ENCODE measurements at regions not wholly inside any gene's neighbourhood (a gene's known extent, or its start where the extent isn't known, plus 50 kb on each side); places are given as distances from the start of the nearest gene placed in this dataset.
A peak's percentile ranks its signal among the peaks of the same experiment; 100 is the strongest.
"Not testable (repeated sequence)": the region's sequence is repeated elsewhere in the genome, so short reads cannot be mapped to it uniquely, and the experiment has no call there.

- no peak for DNase-seq
Measured at GRCh38 chr2:35787302-35788031, 568.1 kb upstream of the CRIM1 start.

DNA sequence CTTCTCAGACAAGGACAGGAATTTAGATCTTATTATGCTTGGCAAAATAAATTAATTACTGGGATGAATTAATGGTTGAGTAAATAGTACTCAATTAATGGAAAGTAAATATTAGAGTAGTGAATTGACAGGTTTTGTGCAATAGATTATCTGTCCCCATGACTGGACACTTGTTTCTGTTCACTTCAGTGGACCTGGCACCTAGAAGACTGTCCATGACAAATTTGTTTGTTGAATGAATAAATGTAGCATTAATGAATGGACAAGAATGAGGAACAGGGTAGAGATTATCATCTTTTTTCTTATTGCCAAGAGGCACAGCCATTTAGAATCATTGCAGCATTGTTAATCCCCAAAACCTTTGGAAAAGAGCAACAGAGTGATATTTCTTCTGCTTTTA lies 570.0 kb upstream of the CRIM1 start:
- DNase-seq = no peak

- no peak for DNase-seq
Measured at GRCh38 chr2:35784777-35785176, 570.8 kb upstream of the CRIM1 start.

DNA sequence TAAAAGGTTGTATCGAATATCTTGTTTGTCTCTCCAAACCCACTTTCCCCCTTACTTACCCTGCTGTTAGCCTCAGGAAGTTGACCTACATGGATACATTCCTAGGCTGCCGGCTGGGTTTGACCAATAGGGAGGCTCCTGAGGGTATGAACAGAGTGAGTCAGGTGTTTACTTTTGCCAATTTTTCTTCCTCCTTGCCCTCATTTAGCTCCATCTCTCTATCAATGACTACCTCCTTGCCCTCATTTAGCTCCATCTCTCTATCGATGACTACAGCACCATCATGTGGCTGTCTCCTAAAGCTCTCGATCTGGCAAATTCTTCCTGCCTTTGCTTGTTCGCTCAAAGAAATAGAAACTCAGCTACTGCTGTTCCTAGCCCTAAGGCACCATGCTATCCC lies 571.9 kb upstream of the CRIM1 start:
- DNase-seq = no peak

GRCh38 chr2:35741556-35741955 lies 614.0 kb upstream of the CRIM1 start:
- DNase-seq = no peak

DNA sequence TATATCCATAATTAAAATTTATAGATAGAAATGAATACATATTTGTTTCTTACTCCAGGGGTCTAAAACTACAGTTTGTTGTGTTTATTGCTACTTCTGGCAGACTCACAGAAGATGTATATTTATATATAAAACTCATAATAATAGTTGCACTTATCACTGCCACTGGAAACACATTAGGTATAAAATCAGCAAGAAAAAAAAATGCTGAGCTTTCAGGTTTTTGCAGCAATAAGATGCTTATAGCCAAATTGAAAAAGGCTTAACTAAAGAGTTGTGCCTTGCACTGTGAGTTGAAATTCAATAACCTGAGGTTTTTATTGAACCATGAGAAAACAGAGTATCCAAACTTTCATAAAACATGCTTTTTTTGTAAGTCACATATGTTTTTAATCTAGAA lies 623.9 kb upstream of the CRIM1 start:
- no peak for DNase-seq

- no peak for DNase-seq
Measured at GRCh38 chr2:35714883-35715282, 640.7 kb upstream of the CRIM1 start.

GRCh38 chr2:35708411-35708923 lies 647.1 kb upstream of the CRIM1 start:
- DNase-seq = no peak

DNA sequence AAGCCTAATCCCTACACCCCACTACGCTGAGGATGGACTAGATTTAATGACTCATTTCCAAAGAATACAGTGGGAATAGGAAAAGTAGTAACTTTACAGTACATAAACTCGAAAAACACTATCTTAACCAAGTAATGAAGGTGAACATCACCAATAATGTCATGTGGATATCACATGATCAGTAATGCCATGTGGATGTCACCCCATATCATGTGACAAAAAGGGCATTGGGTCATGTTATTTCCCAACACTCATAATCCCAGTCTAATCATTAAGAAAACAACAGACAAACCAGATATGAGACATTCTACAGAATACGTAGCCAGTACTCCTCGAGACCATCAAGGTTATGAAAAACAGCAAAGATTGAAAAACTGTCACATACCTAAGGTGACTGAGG lies 667.3 kb upstream of the CRIM1 start:
- no peak for DNase-seq

- no peak for DNase-seq
Measured at GRCh38 chr2:35651688-35652323, 703.8 kb upstream of the CRIM1 start.

DNA sequence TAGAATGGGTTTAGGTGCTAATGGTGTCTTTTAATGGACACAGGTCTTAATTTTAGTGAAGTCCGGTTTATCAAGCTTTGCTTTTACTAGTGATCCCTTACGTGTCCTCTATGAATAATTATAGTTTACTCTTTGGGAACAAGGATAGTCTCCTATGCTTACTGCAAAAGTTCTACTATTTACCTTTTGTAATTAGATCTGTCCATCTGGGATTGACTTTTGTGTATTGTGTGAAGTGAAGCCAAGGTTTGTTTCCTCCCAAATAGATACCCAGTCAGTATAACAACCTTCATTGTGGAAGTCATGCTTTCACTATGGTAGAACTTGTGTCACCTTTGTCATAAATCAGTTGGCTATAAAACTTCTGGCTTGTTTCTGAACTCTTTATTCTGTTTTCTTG lies 740.9 kb upstream of the CRIM1 start:
- no peak for DNase-seq

- DNase-seq = no peak
Measured at GRCh38 chr2:35606394-35606793, 749.2 kb upstream of the CRIM1 start.

DNA sequence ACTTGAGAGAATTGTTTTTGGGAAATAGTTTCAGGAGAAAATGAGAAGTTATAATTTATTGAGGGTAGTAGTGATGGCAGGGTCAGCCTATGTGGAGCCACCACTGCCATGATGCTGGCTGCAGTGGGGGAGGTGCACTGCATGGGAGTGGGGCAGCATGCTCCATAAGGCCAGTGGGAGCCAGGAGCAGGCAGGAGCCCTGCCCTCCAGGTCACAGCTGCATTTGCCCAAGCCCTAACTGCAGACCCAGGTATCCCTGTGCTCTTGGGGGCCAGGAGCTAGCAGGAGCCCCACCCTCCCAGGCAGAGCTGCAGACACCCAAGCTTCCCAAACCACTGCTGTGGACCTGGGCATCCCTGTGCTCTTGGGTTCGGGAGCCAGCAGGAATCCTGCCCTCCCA lies 757.3 kb upstream of the CRIM1 start:
- no peak for DNase-seq

DNA sequence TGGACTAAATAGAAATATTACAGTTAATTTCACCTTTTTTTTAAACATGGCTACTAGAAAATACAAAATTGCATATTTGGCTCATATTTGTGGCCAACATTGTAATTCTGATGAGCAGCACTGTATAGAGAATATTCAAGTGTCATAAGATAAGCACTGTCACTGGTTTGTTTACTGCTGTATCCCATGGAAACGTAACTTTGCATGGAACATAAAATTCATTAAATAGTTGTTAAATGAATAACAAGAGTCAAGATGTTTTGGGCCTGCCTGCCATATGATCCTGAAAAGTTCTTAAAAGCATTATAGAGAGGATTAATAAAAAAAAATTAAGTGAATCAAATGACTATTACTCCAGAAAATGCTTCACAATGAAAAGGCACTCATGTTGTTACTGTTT lies 763.7 kb upstream of the CRIM1 start:
- no peak for DNase-seq

- DNase-seq = peak; percentile 3
Measured at GRCh38 chr2:35585972-35586371, 769.6 kb upstream of the CRIM1 start.

GRCh38 chr2:35582637-35583036 lies 772.9 kb upstream of the CRIM1 start:
- DNase-seq = no peak

- no peak for DNase-seq
Measured at GRCh38 chr2:35580956-35581355, 774.6 kb upstream of the CRIM1 start.

DNA sequence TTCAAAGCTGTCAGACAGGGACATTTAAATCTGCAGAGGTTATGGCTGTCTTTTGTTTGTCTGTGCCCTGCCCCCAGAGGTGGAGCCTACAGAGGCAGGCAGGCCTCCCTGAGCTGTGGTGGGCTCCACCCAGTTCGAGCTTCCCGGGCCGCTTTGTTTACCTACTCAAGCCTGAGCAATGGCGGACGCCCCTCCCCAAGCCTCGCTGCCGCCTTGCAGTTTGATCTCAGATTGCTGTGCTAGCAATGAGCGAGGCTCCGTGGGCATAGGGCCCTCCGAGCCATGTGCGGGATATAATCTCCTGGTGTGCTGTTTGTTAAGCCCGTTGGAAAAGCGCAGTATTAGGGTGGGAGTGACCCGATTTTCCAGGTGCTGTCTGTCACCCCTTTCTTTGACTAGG lies 787.0 kb upstream of the CRIM1 start:
- DNase-seq = not testable (repeated sequence)

GRCh38 chr2:35562488-35562887 lies 793.1 kb upstream of the CRIM1 start:
- DNase-seq = no peak

DNA sequence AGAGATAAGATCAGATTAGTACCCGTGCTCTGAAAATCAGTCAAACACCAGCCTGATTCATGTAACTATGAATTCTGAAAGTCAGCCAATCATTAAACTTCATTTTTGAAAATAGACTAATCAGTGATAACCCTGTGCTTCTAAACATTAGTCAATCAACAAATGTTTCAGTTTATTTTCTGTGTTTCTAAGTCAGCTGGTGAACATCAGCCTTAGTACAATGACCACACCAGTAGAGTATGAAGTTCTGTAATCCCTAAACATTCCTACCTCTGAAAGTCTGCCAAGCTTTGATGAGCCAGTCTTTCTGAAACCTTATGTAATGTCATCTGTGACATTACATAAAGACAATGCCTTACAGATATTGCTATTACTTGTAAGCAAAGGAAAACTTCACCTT lies 807.4 kb upstream of the CRIM1 start:
- no peak for DNase-seq

- DNase-seq = no peak
Measured at GRCh38 chr2:35545301-35545700, 810.3 kb upstream of the CRIM1 start.

DNA sequence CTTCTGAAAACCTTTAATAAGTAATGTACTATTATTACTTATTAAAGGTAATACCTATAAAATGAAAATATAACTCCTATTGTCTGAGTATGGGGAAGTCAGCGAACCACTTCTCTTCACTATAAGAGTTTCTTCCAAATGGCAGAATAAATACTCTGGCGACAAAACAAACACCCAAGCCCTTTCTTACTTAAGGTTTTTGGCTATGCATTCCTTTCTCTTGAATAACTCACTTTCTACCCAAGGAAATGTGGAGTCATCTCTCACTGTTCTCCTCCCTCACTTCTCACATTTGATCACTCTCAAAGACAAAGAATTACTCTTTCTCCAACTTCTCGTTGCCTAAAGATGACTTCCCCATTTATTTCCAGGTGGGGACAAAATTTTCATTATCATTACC lies 816.8 kb upstream of the CRIM1 start:
- DNase-seq = no peak

DNA sequence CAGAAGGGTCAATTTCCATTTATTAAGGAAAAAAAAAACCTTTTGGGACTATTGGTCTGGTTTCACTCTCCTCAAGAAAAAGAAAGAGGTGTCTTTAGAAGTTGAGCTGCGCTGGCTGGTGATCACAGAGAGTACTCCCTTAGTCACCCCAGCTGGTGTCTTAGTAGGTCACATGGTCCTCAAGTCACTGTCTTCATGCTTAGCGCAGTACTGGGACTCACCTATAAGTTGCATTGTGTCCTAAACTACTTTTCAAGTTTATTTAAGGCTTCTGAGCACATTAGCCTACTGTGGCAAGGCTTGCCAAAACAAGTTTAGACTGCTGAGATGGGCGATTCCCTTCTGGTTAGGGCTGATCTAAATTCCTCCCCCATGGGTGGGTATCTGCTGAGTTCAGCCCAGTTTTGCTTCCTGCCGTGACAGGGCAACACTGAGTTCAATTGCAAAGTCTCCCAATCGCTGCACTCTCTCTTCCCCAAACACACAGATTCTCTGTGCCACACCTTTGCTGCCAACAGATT lies 824.9 kb upstream of the CRIM1 start:
- no peak for DNase-seq

DNA sequence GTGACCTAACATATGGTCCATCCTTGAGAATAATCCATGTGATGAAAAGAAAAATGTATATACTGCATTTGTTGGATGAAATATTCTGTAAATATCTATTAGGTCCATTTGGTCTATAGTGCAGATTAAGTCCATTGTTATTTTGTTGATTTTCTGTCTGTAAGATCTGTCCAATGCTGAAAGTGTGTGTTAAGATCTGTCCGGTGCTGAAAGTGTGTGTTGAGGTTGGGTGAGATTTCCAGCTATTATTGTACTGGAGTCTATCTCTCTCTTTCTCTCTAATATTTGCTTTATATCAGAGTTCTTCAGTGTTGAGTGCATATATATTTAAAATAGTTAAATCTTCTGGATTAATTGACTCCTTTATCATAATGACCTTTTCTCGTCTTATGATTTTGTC lies 828.8 kb upstream of the CRIM1 start:
- no peak for DNase-seq

DNA sequence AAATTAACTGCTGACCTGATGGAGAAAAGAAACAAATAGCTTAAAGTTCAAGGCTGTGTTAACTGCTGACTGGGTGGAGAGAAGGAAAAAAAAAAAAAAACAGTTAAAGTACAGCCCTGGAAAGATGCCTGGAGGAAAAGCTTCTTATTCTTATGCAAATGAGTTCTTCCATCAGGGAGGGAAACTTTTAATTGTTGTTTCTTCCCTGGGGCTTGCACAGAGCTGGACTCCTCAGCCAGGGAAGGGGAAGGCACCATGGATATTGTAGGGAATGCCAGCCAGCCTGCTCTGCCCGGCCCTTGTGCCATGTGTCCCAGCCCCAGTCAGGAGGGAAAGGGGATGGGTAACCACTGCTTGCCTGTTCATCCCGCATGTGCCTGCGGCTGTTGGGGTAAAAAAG lies 833.1 kb upstream of the CRIM1 start:
- DNase-seq = no peak
